ENCODE measurements at regions not wholly inside any gene's neighbourhood (a gene's known extent, or its start where the extent isn't known, plus 50 kb on each side); places are given as distances from the start of the nearest gene placed in this dataset.

GRCh38 chr5:130267926-130268325, 363.7 kb downstream of the CHSY3 start:
- DNase-seq (ENCODE audit: low read depth), result no peak

- no peak for DNase-seq (ENCODE audit: low read depth)
Measured at GRCh38 chr5:130260481-130260880, 356.2 kb downstream of the CHSY3 start.

- no peak for DNase-seq (ENCODE audit: low read depth)
Measured at GRCh38 chr5:130251931-130252330, 347.7 kb downstream of the CHSY3 start.

- no peak for DNase-seq (ENCODE audit: low read depth)
Measured at GRCh38 chr5:130243641-130244040, 339.4 kb downstream of the CHSY3 start.

GRCh38 chr5:130237721-130238120, 333.5 kb downstream of the CHSY3 start:
- DNase-seq (ENCODE audit: low read depth), result no peak

Measured in renal cortical epithelial cell (primary cell).